Activated CD8-positive, alpha-beta T cell treated with anti-CD3 and anti-CD28 coated beads for 36 hours (primary cell): ENCODE measurements at regions not wholly inside any gene's neighbourhood (a gene's known extent, or its start where the extent isn't known, plus 50 kb on each side); places are given as distances from the start of the nearest gene placed in this dataset.

ENCODE experiments used
- ATAC-seq: fragments of 200-7000 bp; cut with Tn5 transposase; one replicate; pipeline ENCODE4 v1.10.0; 2021; ENCODE audit warnings: mild to moderate bottlenecking, moderate library complexity
- CTCF ChIA-PET: fragments of 350-600 bp; sonication (Branson Sonifier 250); formaldehyde crosslinking; loops from one replicate; lab custom pipeline; 2021; ENCODE audit warnings: antibody characterized with exemption; lab: Charles Lee
- POLR2A ChIA-PET: fragments of 350-600 bp; sonication (Branson Sonifier 250); formaldehyde crosslinking; loops from one replicate; lab custom pipeline; 2021; ENCODE audit warnings: antibody characterized with exemption; lab: Charles Lee
- DNase-seq: peaks from one replicate; pipeline ENCODE4 v3.0.0-alpha.2; 2020
- H3K27ac Mint-ChIP-seq: one replicate; pipeline ENCODE4 v1.8.0; 2021; ENCODE audit warnings: mild to moderate bottlenecking, mixed read lengths
- H3K27me3 Mint-ChIP-seq: one replicate; pipeline ENCODE4 v1.8.0; 2021; ENCODE audit warnings: mixed read lengths
- H3K36me3 Mint-ChIP-seq: one replicate; pipeline ENCODE4 v1.8.0; 2021; ENCODE audit warnings: low read depth, mixed read lengths
- H3K4me1 Mint-ChIP-seq: one replicate; pipeline ENCODE4 v1.8.0; 2021; ENCODE audit warnings: low read depth, mixed read lengths
- H3K4me3 Mint-ChIP-seq: one replicate; pipeline ENCODE4 v1.8.0; 2021; ENCODE audit warnings: mild to moderate bottlenecking, moderate library complexity, mixed read lengths
- H3K9me3 Mint-ChIP-seq: one replicate; pipeline ENCODE4 v1.8.0; 2021; ENCODE audit warnings: mixed read lengths
- intact Hi-C: fragments of 100-400 bp; cut with micrococcal nuclease; formaldehyde crosslinking; loops from one replicate; pipeline ENCODE4 v1.10.0; 2022
- TF ChIP-seq, protein P1 (sequence below): fragments of 200-600 bp; IDR thresholded peaks from one replicate; pipeline ENCODE4 v1.8.0; 2022; ENCODE audit warnings: antibody characterized with exemption, mild to moderate bottlenecking

DNA sequence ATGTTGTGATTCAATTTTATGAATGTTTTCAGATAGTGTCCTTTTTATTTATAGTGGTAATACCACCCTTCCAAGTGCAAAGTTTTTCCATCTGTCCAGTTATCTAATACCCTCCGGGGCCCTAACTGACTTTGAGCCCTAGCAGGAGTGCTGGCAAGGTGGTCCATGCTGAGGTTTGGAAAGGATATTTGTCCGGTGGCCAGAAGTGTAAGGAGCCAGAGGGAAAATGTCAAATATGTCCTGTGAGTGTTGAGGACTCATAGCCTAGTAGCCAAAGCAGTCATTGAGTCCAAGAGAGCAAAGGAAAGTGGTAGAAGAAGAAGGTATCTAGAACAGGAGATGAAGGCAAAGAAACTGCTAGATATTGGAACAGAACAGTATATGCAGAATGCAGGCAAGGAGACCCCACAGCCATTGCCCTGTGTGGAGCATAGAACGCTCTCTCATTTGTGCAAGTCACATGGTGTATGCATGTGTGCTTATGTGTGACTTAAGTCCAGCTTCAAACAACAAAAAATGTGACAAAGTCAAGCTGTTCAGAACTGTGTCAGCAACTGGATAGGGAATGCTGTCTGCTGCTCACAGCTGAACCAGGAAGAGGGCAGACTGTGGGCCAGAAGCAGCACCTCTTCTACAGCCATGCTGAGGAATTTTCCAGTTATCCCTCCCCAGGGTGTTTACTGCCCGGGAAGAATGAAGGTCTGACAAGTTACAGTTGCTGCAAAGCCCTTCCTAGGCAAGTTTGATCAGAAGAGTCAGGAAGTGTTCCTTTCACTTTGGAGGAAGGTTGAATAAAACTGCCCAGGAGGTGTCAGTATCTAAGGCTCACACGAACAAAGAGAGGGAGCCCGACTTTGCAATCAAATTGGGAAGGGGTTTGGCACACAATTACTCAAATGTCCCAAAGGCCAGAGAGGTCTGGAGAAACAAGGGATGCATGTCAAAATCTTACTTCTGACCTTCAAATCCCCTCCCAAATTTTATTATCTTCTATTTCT lies 463.3 kb upstream of the DMAC1 start:
- TF ChIP-seq, protein P1, sequence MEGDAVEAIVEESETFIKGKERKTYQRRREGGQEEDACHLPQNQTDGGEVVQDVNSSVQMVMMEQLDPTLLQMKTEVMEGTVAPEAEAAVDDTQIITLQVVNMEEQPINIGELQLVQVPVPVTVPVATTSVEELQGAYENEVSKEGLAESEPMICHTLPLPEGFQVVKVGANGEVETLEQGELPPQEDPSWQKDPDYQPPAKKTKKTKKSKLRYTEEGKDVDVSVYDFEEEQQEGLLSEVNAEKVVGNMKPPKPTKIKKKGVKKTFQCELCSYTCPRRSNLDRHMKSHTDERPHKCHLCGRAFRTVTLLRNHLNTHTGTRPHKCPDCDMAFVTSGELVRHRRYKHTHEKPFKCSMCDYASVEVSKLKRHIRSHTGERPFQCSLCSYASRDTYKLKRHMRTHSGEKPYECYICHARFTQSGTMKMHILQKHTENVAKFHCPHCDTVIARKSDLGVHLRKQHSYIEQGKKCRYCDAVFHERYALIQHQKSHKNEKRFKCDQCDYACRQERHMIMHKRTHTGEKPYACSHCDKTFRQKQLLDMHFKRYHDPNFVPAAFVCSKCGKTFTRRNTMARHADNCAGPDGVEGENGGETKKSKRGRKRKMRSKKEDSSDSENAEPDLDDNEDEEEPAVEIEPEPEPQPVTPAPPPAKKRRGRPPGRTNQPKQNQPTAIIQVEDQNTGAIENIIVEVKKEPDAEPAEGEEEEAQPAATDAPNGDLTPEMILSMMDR = no peak
- intact Hi-C loops = no loop called here
- Mint-ChIP-seq H3K9me3 (no peaks in the 10 kb centered on the region), H3K36me3 (no peaks in the 10 kb centered on the region), H3K27me3 (no peaks in the 10 kb centered on the region), H3K27ac (no peak overlapping the region), H3K4me1 (no peaks in the 10 kb centered on the region), H3K4me3 (no peak overlapping the region)
- ATAC-seq (no peak), DNase-seq (no peak)
- ChIA-PET POLR2A (no interaction called here), CTCF (no interaction called here)

DNA sequence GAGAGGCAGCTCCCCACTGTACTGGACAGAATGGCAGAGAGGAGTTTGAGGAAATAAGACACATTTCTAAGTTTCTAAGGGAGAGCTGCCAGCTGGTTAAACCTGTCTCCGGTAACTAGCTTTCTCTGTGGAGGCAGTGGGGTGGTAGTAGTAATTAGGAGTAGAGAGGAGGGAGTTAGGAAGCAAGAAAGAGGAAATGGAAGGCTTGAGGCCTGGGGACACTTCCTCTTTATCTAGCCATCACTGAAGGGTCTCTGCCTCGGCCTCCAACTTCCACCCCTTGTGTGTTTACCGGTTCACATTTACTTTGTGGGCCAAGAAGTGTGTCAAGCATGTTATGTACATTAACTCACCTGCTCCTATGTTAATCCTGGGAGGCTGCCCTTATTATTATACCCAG lies 462.2 kb upstream of the DMAC1 start:
- no peaks in the 10 kb centered on the region for H3K36me3 Mint-ChIP-seq
- ATAC-seq (no peak), DNase-seq (no peak)
- no peaks in the 10 kb centered on the region for H3K9me3 Mint-ChIP-seq
- TF ChIP-seq, protein P1 = no peak
- H3K27me3 Mint-ChIP-seq = no peaks in the 10 kb centered on the region
- POLR2A ChIA-PET = no interaction called here
- CTCF ChIA-PET = no interaction called here
- no peaks in the 10 kb centered on the region for H3K4me1 Mint-ChIP-seq
- no peak overlapping the region for H3K27ac Mint-ChIP-seq
- H3K4me3 Mint-ChIP-seq = no peak overlapping the region
- intact Hi-C loops = no loop called here

- no peak for ATAC-seq
- H3K27me3 Mint-ChIP-seq = no peaks in the 10 kb centered on the region
Observed at GRCh38 chr9:8259028-8259427, 459.4 kb upstream of the DMAC1 start.

DNA sequence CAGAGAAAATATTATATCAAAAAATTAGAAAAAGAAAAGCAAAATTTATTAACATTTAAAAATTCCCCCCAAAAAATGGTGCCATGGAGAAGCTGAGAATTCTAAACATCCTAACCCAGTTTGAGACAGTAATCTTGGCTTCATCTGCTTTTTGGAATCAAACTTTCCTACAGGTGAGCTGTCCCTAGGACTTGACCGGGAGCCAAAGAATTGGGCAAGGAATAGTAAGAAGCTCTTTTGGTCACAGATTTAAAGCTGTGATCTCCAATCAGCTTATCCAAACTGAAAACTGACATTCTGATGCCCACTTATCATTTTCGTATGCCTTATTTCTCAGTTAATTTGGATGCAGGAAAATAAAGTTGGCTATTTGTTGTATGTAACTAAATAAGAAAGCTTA lies 457.3 kb upstream of the DMAC1 start:
- POLR2A ChIA-PET = no interaction called here
- no peaks in the 10 kb centered on the region for H3K27me3 Mint-ChIP-seq
- no peaks in the 10 kb centered on the region for H3K9me3 Mint-ChIP-seq
- H3K4me1 Mint-ChIP-seq = no peaks in the 10 kb centered on the region
- no peak overlapping the region for H3K4me3 Mint-ChIP-seq
- TF ChIP-seq, protein P1 = no peak
- H3K36me3 Mint-ChIP-seq = no peaks in the 10 kb centered on the region
- CTCF ChIA-PET = no interaction called here
- no peak for DNase-seq
- no peak for ATAC-seq
- no peak overlapping the region for H3K27ac Mint-ChIP-seq
- intact Hi-C loops = no loop called here

More at GRCh38 chr9:8259028-8259427, 459.4 kb upstream of the DMAC1 start:
- Mint-ChIP-seq H3K36me3 (no peaks in the 10 kb centered on the region), H3K9me3 (no peaks in the 10 kb centered on the region), H3K27ac (no peak overlapping the region), H3K4me3 (no peak overlapping the region), H3K4me1 (no peaks in the 10 kb centered on the region)
- ChIA-PET POLR2A (no interaction called here), CTCF (no interaction called here)
- DNase-seq = no peak
- TF ChIP-seq, protein P1 = no peak
- intact Hi-C loops = no loop called here

GRCh38 chr9:8255850-8256249 lies 456.3 kb upstream of the DMAC1 start:
- no peak overlapping the region for H3K4me3 Mint-ChIP-seq
- no peak overlapping the region for H3K27ac Mint-ChIP-seq
- intact Hi-C loops = no loop called here
- TF ChIP-seq, protein P1 = no peak
- no peaks in the 10 kb centered on the region for H3K4me1 Mint-ChIP-seq
- CTCF ChIA-PET = no interaction called here
- H3K9me3 Mint-ChIP-seq = no peaks in the 10 kb centered on the region
- POLR2A ChIA-PET = no interaction called here
- no peaks in the 10 kb centered on the region for H3K36me3 Mint-ChIP-seq
- ATAC-seq (no peak), DNase-seq (no peak)
- no peaks in the 10 kb centered on the region for H3K27me3 Mint-ChIP-seq
